ENCODE measurements at regions not wholly inside any gene's neighbourhood (a gene's known extent, or its start where the extent isn't known, plus 50 kb on each side); places are given as distances from the start of the nearest gene placed in this dataset.

- TF ChIP-seq CTCF (IDR thresholded peaks at IDR 0.05), result no peak
- TF ChIP-seq POLR2A (IDR thresholded peaks at IDR 0.05), result no peak
Measured at GRCh38 chr11:112348480-112349029, 87.9 kb upstream of the PLET1 start.
